ENCODE measurements at regions not wholly inside any gene's neighbourhood (a gene's known extent, or its start where the extent isn't known, plus 50 kb on each side); places are given as distances from the start of the nearest gene placed in this dataset.

DNA sequence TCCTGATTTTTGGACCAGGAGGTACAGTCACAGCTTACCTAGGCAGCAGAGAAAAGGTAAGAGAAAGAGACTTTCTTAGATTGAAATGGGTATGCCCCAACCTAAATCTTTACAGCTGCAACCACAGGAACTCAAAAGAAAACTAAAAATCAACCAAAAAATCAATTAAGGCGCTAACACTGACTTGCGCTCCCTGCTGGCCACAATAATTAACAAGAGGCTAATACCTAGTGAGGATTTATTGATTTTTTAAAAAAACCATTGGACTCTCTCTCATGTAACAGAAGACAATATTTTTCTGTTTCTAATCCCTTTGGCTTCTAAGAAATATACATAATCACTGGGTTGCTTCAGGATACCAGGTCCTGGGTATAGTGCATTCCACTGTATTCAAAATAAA is 153.9 kb upstream of the TENM3 start:
- TF ChIP-seq CTCF (conservative IDR thresholded peaks at IDR 0.05) (peak; percentile 71), ZFX (IDR thresholded peaks at IDR 0.05) (no peak)

All from C4-2B (cell line).